HG03175 (cell line): ENCODE measurements at regions not wholly inside any gene's neighbourhood (a gene's known extent, or its start where the extent isn't known, plus 50 kb on each side); places are given as distances from the start of the nearest gene placed in this dataset.

ENCODE experiments used
- ATAC-seq: cut with Tn5 transposase; IDR thresholded peaks from one replicate; pipeline ENCODE4 v1.9.1; 2021; ENCODE audit warnings: mild to moderate bottlenecking, moderate library complexity; ENCODE audit not compliant: unreplicated experiment

DNA sequence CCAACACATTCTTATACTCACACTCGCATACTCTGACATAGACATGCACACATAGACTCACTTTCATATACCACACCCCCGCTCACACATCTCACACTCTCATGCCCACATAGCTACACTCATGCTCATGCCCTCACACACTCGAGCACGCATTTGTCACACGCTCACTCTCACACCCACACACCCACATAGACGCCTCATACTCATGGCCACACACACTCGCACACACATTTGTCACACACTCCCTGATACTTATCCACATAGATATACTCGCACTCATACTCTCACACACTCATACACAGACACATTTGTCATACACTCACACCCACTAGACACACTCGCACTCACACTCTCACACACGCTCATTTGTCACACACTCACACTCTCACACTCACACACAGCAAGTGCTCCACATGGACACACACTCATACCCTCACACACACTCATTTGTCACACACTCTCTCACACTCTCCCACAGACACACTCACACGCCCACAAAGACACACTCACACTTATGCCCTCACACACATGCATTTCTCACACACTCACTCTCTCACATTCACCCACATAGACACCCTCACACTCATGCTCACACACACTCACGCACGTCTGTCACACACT lies 50.9 kb downstream of the TNP1 start:
- no peak for ATAC-seq

DNA sequence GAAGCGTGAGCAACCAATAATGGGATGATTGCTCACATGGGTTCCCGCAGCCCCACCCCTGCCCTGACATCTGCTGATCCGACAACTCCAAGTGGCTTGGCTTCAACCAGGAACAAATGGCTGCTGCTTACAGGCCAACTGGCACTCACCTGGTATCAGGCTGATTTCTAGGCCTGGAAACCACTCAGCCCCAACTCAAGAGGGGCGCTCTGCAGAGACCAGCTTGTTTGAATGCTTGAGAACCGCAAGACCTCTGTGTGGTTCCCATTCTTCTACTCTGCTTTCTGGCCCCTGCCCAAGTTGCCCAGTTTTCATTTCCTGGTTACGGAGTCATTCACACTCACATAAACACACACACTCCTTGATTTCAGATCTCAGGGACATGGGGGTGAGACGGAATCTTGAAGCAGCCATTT lies 52.0 kb downstream of the TNP1 start:
- no peak for ATAC-seq

DNA sequence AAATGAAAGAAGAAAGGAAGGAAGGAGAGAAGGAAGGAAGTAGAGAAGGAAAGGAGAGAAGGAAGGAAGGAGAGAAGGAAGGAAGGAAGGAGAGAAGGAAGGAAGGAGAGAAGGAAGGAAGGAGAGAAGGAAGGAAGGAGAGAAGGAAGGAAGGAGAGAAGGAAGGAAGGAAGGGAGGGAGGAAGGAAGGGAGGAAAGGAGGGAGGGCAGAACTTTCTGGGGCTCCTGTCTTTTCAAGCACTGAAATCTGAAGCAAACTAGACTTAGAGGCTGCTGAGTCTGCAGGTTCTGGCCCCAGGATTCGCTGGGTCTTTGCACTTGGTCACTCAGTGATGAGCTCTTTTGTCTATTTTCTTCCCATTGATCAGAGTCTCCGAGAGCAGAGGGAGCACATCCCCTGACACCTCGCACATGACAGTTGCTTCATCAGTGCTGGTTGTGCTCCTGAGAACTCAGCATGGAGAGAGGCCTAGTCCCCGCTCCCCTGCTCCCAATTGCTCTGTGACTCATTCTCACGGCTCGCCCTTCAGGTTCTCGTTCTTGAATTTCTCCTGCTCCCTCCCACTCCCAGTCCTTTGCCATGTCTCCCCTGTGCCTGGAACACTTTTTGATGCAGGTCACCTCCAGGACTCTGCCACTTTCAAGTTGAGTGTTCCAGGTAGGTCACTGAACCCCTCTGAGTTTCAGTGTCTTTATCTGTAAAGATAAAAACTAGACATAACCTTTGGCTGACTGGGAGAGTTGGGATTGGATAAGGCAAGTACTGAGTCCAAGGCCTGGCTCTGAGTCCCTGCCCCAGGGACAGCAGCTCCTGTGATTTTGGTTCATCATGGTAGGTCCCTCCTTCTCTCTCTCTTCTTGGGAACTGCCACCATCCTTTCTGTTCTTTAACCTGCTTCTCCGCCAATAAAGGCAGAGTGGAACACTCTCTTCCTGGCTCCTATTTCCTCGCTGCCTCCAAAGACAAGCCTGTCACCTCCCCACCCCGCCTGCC lies 55.2 kb downstream of the TNP1 start:
- no peak for ATAC-seq

DNA sequence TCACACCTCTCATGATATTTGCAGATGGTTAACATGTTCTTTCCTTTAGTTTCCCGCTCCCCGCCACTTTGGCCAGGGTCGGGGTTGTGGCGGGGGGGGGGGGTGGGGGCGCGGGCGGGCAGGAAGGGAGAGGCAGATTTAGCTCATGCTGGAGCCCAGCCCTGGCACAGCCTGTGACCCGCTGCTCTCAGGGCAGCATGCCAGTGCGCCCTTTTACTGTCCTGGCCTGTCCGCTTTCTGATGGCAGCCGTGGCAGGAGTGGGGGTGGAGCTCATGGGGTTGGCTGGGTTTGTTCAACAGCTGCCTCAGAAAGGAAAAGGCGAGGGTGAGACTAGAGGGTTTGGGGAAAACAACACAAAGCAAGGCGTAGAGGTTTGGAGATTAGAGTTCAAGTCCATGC lies 56.1 kb downstream of the TNP1 start:
- no peak for ATAC-seq

DNA sequence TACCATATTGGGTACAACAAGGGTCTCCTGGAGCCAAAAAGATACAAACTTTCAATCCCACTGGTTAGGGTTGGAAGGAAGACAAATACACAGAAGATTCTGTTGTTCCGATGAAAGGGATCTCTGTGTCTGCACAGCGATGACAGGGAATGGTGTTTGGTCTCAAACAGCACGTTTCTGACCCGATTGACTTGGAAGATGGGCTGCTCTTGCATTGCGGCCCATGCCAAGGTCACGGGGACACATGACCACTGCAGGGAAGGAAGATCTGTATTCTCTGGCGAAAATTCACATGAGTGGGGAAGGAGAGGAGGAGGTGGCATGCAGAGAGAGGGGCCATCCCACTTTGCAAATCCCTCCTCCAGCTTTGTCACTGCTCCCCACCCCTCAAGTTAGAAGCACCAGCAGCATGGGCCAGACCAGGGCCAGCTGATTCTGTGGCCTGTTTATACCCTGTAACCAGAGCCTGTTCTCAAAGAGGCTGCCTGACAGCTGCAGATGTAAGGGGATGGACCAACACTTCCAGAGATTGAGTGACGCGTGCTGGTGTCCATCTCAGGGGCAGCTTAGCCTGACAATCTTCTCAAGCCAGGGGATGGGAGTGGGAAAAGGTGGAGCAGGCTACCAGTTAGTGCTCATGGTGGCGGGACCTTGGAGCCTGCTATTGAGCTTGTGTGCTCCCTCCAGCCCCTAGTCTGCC lies 57.2 kb downstream of the TNP1 start:
- no peak for ATAC-seq

DNA sequence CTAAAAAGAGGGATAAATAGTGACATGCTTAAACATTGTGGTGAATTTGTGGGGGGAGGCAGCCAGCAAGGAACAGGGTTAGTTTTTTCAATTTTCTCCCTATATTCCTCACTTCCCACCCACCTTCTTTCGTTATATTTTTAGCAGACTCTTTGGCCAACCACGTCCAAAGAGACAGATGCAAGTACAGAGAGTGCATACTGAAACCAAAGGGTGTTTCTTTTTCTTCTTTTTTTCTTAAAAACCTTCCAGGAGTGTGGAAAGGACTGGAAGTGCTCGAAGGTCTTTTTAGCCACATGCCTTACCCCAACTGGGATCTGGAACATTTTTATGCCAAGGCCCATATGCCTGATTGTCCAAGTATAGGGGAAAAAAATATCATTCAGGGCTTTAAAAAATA lies 59.0 kb downstream of the TNP1 start:
- ATAC-seq, result no peak

DNA sequence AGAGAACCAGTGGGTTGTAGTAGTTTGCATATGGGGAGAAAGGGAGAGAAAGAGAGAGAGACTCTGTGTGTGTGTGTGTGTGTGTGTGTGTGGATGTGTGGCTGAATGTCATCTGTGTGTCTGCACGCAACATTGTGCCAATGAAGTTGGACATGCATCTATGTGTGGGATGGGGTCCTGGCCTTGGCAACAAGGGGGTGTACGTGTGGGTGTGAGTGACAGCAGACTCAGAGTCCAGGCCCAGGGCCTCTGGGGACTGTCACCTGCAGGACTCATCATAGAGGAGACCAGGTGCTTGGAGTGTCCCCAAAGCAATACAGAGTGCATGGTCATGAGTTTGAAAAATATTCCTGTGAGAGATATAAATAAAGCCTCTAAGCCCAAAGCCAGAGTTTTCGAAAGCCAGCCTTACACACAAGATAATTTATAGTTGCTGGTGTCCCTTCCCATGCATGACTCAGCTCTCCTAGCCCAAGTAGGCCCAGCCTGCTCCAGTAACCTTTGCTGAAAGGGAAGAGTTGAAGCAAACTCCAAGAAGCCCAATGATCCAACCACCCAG lies 59.9 kb downstream of the TNP1 start:
- no peak for ATAC-seq

DNA sequence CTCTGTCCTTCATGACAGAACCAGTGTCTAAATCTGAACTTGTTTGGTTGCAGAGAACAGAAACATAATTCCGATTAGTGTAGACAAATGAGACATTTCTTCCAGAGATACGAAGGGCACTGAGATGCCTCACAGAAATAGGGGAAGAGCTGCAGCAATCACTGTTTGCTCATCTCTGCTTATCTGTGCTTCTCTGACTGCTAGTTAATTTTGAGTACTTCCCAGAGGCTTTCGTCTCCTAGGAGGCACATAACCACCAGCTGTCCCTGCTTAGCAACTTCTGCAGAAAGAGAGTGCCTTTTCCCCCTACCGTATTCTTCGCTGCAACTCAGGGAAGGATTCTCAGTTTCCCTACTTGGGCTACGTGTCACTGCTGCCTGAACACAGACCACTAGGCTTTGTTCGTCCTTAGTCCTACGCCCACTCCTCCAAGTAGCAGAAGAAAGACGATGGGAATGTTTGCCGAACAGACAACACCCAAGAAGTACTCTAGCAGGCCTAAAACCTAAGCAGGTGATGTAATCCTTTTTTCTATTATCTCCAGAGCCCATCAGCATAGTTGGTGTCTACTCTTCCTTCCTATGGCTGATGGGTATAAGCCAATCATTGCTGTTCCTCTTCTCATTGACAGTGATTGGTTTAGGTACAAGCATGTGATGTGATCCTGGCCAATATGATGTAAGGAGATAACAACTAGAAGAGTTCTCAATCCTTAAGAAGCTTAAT lies 63.6 kb downstream of the TNP1 start:
- no peak for ATAC-seq

DNA sequence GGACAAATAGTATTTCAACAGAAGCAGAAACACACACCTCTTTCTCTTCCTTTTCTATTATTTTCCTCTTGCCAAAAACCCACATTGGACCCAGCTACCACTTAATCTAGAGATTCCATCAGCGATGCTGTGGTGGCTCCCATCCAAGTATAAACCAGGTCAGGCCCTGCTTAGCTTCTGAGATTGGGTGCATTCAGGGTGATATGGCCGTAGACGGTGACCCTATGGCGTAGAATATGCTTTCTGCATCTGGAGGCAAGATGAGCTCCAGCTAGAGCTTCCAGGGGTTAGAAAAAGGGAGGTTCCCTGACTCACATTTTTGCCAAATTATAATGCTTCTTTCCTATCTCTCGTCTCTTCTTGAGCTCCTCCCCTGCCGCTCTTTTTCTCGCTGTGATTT lies 66.5 kb downstream of the TNP1 start:
- no peak for ATAC-seq

DNA sequence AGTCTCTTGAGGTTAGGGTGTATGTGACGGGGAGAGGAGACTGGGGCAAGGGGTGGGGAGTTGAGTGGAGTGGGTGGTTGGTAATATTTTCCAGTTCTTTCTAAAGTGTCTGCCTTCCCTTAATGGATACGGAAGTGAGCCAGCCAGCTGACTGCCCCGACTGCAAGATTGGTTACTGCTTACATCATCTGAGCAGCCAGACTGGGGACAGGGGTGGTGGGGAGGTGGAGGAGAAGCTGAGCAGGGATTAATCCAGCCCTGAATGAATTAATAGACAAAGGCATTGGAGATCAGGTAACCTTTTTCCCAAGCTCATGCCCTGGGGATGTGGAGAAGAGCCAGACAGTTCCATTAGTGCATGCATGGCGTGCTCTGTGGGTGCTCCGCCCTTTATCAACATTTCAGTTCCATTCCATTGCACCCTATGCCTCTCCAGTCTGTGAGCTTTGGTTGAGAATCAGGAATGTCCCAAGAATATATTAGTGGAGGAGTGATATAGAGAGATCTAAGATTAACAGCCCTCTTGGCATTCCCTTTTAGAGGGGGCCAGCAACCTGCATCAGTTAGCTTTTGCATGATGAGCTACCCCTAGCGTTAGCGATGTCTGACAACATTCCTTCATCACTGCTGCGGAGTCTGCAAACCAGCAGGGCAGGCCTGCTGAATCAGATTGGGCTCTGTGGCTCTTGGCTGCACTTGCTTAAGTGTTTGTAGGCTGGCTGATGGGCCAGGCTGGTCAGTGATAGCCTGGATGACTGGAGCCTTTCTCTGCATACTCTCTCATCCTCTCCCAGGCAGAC lies 67.4 kb downstream of the TNP1 start:
- no peak for ATAC-seq

DNA sequence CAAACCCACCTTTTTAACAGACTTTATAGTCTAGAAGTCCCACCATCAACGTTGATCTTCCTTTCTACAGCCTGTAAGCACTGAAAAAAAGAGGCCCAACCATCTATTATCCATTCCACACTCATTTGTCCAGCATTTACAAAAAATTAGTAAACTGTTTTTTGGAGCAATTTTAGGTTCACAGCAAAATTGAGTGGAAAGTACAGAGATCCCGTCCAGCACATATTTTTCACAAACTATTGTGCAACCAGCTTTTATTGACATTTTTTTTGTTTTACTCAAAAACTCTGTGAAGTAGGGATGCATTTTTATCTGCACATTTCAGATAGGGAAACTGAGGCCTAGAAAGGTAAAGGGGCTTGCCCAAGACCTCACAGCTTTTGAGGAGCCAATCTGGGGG lies 68.6 kb downstream of the TNP1 start:
- no peak for ATAC-seq

DNA sequence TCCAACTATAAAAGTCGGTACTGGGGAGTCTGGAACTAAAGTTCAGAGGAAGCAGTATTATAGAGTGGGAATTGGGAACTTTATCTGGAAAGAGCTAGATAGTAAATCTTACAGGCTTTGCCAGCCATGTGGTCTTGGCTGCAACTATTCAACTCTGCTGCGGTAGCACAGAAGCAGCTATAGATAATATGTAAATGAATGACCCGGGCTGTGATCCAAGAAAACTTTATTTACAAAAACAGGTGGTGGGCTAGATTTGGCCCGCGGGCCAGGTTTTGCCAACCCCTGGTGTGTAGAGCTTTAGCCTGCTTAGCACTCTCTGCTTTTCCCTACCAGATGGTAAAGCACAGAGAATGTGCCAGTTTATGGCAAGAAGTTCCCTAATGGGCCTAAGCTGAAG lies 70.8 kb downstream of the TNP1 start:
- no peak for ATAC-seq

DNA sequence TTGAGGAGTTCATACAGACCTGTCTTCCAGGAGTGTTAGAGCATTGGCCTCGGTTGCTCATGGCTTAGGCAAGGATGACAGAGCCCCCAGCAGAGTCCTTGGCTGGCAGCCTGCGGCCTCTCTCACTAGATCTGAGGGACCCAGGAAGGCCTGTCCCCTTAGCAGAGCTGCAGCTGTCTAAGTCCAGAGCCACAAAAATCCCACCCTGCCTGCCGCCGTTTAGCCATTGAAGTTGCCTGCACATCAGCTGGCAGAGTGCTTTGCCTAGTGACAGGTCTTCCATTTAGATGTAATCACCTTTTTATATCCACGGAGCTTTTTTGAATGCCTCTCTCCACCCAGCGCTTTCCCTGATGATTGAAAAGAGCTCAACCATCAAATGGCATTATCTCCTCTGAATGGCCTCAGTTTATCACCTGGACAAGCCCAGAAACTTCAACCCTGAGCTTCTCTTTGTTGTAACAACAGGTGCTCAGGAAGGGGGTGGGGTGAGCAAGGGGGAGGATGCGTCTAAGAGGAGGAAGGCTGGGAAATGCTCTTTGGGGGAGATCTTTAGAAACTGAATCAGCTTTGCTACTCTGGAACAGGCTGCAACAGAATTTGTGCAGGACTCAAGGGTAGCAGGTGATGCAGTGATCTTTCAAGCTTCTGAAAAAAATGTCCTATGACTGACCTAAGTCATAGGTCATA lies 71.9 kb downstream of the TNP1 start:
- ATAC-seq, result no peak

DNA sequence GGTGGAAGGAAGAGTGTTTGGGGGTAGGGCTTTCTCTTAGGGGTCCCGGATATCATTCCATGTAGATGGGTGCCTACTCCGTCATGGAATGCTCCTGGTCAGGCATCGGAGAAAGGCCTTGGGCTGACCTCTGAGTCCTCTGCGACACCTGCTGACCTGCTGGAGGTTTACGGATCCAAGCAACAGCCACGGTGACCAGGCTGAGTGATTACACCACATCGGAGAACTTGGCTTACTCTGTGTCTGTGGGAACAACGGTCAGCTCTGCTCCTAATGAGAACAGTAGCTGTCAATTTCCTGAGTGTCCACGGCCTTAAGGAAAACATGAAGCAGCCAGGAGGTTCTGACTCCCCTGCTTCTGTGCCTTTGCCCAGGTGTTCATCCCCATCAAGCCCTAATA lies 73.2 kb downstream of the TNP1 start:
- ATAC-seq, result no peak

DNA sequence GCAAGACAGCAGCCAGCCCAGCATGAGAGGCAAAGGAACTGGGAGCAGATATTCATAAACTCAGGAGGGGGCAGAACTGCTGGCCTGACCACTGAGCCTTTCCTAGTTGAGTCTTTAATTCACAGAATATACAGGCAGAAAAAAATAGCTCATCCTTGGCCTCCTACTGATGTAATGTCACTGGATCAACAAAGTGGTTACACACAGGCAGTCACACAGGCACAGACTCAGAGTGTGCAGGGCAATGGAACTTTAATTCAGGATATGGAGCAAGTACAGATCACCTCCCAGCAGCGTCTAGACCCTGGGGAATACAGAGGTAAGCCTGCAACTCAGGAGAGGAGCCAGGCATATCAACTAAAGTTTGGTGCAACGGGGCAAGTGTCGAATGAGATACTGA lies 75.4 kb downstream of the TNP1 start:
- no peak for ATAC-seq

DNA sequence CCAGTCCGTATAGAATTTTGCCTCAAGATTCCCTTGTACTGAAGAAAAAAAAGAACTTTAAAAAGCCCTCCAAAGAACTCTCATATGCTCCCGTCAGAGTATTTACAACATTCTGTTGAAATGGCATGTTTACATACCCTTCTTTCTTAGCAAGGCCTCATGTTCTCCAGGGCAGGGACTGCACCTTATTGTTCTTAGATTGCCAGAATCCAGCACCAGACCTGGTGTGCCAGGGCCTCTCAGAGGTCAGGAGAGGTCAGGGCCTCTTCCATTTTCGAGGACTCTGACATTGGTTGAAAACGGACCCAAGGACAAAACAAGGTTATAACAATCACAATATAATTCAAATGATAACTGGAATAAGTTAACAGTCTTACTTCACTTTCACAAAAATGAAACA lies 78.2 kb downstream of the TNP1 start:
- no peak for ATAC-seq

DNA sequence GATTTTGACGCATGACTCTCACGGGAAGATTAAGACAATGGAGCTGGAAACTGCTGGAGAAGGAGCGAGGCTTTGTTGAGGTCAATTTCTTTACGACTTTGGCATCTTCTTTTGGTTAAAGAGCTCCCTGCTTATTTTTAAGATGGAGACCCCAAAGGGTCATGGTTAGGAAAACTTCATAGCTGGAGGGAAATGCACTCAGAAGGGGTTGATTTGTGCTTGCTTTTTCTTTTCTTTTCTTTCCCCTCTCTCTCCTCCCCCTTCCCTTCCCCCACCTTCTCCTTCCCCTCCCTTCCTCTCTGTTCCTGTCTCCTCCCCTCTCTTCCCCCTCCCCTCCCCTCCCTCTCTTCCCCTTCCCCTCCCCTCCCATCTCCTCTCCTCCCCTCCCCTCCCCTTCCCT lies 79.0 kb downstream of the TNP1 start:
- no peak for ATAC-seq

DNA sequence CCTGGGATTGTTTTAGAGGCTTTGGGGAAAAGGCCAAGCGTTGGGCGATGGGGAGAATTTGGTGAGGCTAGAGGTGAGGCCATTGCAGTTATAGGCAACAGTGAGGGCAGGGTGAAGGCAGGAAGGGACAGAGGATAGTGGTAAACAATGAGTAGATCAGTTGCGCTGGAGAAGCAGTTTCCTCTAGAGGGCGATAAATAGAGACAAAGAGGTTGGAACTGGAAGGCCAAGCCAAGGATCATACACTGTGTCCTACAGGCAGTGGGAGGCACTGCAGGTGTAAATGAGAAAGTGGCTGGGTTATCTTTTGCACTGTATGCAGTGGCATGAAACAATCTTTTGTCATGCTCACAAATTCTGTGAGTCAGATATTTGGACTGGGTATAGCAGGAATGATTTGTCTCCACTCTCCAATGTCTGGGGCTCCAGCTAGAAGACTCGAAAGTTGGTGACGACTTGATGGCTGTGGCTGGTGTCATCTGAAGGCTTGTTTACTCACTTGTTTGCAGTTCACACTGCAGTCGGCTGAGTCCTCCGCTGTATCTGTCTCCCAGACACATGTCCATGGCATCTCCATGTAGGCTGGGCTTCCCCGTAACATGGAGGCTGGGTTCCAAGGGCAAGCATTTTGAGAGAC lies 82.1 kb downstream of the TNP1 start:
- ATAC-seq, result peak; percentile 98
